DMS153 treated with DMSO at 0.1 percent for 48 hours (cell line): ENCODE measurements at regions not wholly inside any gene's neighbourhood (a gene's known extent, or its start where the extent isn't known, plus 50 kb on each side); places are given as distances from the start of the nearest gene placed in this dataset.
A peak's percentile ranks its signal among the peaks of the same experiment; 100 is the strongest.

ENCODE experiments used
- DNase-seq: peaks from one replicate; lab custom pipeline; 2025; ENCODE audit not compliant: unreplicated experiment; lab: John Stamatoyannopoulos, UW

DNA sequence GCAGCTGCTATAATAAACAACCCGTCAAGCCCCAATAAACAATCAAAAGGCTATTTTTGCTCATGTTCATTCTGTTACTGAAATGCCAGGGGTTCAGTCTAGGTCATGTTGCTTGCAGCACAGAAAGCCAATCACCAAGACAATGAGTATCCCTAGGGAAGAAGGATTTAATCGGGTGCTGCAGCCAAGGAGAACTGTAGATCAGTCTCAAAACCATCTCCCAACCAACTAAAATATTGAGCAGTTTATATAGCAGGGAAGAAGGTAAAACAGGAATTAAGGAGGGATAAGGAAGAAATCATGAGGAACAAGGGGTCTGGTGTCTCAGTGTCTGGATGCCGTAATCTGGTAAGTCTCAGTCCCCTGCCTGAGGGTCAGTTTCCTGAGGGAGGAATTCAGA lies 169.5 kb downstream of the BLID start:
- DNase-seq, result no peak

DNA sequence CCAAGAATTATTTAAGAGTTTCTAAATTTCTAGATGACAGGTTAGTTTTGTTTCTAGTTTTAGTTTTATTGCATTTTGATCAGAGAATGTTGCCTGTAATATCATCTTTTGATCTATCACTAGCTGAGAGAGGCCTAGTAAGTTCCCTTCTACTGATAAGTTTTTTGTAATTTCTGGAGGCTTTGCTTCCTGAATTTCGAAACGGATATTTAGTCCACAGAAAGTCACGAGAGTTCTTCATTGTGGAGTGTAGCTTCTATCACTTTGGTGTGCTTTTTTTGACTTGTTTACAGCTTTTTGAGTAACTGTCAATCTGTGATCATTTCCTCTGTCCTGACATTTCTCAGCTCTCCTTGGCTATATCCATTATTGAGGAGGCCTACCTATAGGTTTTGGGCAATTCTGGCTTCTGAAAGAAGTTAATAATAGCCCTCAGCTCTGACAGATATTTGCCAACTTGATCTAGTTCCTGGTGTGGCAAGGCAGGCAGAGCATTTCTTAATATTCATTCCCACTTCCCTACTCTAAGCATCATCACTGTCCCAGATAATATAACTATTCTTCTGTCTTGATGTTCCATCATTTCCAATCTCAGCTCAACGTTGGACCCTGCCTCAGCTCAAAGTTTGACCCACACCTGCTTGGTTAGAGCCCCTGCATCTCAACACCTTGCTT lies 171.3 kb downstream of the BLID start:
- DNase-seq, result no peak

DNA sequence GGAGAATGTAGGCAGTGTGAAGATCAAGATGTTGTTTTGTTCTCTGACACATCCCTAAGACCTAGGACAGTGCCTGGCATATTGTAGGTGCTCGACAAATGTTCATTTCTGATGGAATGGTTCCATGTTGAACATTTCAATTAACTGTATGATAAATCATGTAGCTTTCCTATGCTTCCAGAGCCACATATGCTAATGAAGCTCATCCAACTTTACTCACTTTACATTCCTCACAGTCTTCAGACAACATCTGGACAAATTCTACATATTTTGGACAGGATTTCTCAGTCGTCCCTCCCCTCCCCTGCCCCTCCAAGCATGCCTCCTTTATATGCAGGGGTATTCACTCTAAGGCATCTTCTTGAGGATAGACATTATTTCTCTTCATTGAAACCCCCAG lies 177.9 kb downstream of the BLID start:
- no peak for DNase-seq

DNA sequence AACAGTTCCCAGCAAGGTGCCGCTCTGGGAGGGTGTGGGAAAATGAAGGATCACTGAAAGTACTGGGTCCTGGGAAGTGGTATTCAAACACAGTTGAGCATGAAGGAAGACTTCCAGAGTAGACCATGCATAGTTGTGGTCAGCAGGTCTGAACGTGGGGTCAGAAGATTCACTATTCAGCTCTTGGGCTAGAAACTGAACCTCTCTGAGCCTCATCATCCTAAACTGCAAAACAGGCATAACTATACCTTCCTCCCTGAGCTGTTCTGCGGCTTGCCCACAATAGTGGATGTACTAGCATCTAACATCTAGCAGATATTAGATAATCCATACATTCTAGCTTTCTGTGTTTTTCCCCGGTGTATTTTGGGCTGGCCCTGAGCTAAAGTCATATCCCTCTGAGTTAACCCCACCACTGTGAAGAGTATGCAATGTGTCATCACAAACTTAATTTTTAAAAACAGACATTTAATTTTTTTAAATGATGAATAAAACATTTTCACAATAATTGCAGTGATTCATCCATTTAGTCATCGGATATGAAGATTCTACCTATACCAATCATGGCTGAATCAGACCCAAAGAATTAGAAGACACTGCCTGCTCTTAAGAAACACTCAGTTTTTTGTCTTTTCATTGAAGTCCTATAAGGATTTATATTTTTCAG lies 179.1 kb downstream of the BLID start:
- no peak for DNase-seq

DNA sequence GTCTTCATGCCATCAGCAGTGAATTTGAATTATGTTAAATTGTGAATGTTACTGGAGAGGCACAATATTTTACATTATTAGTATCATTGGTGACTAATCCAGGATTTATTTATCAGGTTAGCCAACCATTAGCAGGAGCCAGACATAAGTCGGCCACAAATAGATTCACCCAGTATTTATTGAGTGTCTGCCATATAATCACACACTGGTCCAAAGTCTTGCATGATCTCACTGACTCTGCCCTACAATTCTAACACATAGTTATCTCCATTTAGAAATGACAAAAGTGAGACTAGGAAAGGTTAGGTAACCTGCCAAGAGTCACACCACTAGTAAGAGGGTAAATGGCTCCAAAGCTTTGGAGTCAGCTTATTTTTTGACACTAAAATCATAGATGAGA lies 179.6 kb downstream of the BLID start:
- DNase-seq, result no peak

DNA sequence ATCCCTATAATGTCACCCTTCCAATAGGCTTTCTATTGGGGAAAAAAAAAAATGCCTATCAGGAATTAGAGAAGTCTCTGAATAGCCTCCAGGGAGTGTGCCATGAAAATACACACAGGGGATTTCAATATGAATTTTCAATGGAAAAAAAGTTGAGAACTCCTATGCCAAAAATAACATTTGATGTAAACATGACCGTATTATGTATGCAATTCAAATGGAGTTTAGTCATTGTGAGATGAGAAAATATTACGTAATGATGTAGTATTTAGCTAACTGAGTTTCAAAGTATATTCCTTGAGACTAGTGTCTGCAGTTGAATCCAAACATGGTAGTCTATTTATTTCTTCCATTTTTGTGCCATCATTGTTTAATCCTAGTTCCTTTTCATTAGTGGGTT lies 182.3 kb downstream of the BLID start:
- DNase-seq, result no peak

DNA sequence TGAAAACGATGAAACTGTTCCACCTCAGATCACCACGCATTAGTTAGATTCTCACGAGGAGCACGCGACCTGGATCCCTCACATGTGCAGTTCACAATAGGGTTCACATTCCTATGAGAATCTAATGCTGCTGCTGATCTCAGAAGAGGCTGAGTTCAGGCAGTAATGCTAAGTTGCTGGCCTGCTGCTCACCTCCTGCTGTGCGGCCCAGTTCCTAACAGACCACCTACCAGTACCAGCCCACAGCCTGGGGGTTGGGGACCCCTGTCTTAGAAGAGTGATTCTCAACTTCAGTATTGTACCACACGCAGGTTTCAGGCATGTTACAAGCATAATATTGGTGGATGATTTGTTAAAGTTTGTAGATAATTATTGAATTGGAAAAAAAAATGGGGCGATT lies 182.7 kb downstream of the BLID start:
- no peak for DNase-seq

DNA sequence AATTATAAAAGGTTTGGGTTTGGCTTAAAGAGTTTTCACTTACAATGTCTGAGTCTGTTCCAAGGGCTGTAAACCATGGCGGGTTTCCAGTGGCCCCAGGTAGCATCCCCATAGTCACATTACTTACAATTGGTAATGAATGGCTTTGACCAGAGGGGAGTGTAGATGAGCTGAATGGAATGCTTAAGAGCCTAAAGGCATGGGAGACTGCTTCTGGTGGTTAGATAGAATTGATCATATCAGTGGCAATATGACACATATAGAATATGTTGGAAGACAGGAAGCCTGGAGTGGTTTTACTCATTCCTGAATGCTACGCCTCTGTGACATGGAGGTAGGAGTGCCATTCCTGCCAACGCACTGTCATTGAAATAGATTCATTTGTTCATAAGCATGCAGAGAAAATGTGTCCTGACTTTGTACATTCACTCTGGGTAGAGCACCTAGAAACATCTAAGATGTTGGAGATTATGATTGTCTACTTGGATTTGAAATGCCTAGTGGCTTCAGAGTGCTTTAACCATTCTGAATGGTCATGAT lies 183.3 kb downstream of the BLID start:
- no peak for DNase-seq

DNA sequence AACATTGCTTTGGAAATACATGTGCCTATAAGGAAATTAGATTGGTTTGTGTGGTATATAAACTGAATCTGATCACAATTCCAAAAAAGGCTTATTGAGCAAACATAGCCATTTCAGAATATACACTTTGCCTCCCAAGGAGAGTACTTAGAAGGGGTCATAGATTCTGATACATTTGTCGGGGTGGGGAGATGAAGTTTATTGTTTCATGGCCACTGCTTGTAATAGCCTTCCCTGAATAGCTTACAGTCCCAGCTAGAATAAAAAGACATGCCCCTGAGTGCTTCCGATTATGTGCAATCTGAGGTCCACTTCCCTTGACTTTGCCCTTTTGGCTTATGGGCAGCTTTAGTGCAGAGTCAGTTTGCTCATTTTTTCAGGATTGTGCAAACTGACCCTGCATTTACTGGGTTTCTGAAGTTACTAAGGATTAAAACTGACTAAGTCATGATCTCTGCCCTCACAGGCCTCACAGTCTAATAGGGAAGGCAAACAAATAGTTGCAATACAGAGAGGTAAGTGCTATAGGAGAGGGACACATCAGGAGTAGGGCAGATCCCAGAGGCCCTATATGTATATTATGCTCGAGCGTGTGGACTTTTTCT lies 184.2 kb downstream of the BLID start:
- DNase-seq, result no peak

DNA sequence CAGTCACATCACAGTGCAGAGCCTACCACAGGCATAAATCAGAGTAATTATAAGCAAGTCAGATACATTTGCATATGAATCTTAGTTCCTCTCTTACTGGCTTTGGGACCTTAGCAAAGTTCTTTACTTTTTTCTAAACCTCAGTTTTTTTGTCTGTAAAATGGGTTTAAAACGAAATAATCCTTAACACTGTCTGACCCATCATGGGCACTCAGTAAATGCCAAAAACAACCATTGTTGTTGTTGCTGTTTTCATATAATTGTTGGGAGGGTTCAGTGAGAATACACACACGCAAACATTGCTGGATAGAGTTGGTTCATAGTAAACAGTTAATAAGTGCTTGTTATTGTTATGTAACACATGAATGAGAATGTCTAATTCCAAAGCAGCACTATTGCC lies 184.9 kb downstream of the BLID start:
- no peak for DNase-seq

DNA sequence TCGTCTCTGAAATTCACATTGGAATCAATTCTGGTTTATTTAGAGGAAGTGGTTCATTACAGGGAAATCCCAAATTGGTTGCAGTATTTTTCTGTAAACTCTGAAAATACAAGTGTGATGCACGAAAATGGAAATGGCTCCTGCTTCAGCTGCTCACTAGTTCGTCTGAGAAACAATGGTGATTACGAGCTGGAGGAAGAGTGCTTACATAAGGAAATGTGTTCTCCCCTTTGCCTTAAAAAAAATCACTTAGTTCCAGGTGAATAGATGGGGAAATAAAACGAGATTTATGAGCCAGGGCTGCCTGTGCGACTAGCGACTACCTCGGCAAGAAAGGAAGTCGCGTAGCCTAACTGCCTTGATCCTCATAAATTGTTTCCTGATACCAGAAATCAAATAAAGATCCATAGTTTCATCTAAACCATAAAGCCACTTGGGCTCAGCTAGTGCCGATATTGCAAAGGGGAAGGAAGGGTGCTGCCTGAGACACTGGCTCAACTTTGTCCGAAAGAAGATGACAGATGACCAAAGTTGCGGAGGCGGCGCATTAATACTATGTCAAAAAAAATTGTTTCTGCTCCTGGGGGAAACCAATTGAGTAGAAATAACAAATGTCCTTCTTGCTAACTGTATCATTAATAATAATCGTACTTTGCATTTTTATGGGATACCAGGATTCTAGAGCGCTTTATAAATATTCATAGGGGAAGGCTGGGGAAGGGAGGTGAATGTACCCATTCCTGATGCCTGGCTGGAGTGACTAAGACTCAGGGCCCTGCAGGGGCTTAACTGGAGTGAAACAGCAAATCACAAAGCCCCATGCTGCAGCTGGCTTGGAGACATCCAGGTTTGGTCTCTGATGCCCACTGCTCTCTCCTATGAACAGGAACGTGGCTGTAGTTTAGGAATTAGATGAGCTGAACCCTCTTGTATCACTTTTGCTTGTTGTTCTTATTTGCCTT lies 185.7 kb downstream of the BLID start:
- peak; percentile 58 for DNase-seq

DNA sequence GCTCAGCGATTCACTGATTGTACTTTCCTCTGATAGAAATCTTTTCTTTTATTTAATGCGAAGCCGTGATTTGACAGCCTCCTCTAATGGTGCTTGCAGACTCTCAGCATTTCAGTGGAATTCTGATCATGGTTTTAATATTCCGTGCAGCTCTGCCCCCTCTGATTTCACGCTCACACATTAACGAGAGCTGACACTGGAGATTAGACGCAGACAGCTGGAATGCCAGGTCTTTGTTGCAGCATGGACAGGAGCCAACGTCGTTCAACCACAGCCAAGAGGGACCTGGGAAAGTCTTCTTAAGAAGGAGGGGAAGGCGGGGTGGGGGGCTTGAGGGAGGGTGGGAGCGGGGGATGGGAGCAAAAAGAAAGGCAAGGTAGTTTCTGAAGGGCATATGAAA lies 186.4 kb downstream of the BLID start:
- peak; percentile 31 for DNase-seq

DNA sequence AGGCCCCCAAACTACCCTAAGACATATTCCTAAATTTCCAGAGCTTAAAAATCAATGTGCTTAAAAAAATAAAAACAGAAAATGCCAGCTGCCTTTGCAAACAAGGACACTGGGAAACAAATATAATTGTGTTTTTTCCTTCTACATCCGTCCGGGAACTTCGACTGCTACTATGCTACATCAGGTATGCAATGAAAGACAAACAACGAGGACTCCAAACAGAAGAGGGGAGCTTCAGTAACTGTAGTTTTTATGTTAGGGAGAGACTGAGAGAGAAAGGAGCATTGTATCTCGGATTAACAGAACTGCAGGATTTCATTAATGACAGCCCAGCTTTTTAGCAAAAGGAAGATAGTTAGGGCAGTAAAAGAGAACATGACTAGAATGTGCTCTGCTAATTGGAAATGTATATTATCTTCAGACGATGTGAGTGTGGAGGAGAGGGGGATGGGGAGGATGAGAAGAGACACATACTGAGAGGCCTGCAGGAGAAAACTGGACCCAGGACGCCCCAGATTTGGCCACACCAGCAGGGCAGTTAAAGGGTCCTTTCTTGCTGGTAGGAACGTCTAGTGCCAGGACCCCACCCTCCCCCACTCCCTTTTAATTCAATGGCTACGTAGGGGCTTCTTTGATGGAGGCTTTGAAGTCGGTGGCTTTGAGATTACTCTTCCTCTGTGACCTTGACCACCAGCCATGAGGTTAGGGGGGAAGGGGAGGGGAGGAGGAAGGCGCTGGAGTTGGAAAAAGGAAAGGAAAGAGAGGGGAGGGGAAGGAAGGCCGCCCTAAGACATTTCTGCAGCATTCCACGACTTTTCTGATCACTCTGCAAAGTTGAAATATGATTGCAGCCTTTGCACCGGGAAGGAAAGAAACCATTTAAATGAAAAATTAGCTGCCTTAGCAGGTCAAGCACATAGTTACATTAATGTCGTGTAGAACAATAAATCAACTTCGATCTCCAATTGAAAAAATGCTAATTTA lies 187.1 kb downstream of the BLID start:
- no peak for DNase-seq

DNA sequence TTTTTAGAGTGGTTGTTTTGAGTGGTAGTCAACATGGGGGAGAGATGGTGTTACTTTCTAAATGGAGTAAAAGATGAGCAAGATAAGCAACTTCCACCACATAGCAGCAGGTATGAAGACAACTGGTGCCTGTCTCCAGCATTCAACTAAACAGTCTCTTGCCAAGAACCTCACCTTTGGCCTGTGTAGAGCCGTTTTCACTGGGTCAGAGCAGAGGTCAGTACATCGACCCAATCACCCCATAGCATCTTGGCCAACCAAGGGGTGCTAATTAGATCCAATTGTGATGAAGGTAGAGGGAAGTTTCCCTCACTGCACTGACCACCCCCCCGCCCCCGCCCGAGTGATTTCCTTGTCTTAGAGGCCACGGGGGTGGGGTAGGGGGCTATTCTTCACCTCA lies 188.2 kb downstream of the BLID start:
- no peak for DNase-seq

DNA sequence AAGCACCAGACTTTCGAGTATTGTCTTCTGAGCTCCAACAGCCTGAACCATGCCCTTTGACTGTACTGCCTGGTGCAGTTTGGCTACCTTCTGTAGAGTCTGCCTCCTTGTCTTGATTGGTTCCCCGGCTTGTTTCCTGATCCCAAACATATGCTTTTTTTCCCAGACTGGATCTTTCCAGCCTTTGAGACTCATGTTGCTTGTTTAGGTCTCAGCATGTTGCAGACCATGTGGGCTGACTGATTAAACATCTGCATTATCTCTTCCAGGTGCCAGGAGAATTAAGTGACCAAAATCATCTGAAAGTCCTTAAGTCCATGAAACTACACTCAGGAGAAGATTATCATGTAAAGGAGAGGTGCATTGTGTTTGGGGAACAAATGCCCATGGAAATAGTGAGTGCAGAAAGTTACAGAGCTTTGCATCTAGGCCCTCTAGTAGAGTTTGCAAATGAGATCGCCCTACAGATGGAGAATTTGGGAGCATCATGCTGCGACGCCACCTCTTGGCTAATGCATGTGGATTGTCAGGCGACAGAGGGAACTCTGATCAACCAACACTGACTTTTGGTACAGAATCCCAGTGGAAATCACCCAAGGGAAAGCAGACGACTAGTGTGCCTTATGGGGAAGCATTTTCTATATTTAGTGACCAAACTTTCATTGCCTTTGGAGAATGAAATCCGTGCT lies 188.8 kb downstream of the BLID start:
- no peak for DNase-seq

DNA sequence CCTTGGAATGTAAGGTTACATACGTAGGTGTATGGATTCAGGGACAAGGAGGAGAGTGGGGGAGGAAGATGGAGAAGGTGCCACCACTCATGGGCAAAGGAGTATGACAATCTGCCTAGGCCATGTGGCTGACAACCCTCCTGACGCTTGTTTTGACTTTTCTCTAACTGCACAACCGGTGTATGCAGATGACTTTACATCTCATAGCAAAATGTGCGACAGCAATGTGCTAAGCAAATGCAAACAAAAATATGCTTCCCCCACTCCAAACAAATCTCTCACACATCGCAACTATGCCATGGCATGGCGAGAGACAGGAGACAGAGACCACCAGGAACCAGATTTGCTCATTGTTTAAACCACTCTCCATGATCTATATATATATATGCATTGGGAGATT lies 191.8 kb downstream of the BLID start:
- no peak for DNase-seq

DNA sequence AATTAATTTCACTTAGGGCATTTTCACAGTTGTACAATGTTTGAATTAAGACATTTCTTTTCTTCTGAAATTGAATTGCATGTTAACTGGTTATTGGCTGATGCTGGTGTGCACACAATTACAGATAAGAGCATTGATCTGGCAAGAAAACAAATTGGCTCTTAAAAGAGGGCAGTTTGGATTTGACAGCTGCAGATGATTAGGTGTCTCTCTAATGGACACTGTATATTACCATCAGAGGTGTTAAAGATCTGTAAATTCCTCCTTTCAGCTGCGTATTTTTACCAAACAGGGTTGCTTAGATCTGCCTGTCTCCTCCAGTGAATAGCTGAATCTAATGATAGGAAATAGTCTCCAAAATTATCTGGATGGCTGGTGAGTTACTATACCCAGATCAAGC lies 198.5 kb downstream of the BLID start:
- DNase-seq, result no peak

DNA sequence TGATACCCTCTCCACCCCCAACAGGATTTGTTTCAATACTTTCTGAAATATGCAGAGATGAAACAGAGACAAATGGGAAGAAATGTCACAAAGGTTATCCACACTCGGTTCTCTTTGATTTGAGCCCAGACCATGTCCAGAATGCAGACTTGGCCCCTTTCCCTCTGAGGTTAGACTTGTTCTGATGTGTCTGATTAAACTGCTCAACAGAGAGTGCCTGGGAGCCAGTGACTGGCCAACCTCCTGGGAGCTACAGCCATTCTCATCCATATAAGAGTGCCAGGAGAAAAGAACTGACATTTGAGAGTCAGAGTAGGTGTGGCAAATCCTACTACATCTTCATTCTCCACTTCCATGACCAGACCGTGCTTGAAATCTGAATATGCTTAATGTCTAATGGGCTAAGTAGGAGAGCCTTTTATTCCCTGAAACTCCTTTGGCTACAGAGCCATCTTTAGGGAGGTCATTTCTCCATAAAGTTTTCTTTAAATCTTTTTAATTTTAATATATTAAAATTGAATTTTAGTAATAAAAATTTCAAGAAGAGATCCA lies 201.4 kb downstream of the BLID start:
- no peak for DNase-seq

DNA sequence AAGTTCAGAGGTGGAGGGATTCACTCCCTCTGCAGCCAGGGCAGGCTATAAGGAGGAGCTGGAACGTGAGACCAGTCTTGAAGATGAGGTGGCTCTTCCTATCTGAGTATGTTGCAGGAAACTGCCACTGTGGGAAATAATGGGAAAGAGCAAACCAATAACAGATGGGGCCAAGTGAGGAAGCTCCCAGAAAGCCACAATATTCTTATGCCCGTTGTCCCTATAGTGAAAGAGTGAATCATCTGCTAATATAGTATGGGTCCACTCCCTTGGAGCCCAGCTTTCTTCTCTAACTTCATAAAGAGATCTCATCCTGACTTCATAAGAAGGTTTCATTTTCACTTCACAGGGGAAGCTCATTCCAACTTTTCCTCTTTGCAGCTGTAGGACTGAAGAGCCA lies 206.4 kb downstream of the BLID start:
- DNase-seq, result no peak
